BJ (cell line): ENCODE measurements at regions not wholly inside any gene's neighbourhood (a gene's known extent, or its start where the extent isn't known, plus 50 kb on each side); places are given as distances from the start of the nearest gene placed in this dataset.

Experiments used
- CTCF ChIA-PET: fragments of 350-600 bp; formaldehyde crosslinking; extraction: SDS; loops from one replicate; lab custom pipeline; 2021; ENCODE audit warnings: antibody characterized with exemption, inconsistent platforms; lab: Yijun Ruan, JAX
- POLR2A ChIA-PET: fragments of 300-600 bp; sonication (Branson Sonifier 250); formaldehyde crosslinking; extraction: SDS; loops from one replicate; lab custom pipeline; 2021; ENCODE audit warnings: antibody characterized with exemption; lab: Charles Lee
- DNase-seq: peaks from one replicate; pipeline ENCODE4 v3.0.0-alpha.2; 2011; ENCODE audit warnings: low read depth
- H3K27me3 ChIP-seq: 2 replicates; pipeline ENCODE4 v1.6.0; 2011; ENCODE audit warnings: low read length; ENCODE audit not compliant: control insufficient read depth, insufficient read depth
- H3K36me3 ChIP-seq: 2 replicates; pipeline ENCODE4 v1.5.1; 2011; ENCODE audit warnings: low read length; ENCODE audit not compliant: control insufficient read depth, insufficient read depth
- H3K4me3 ChIP-seq: 2 replicates; pipeline ENCODE4 v1.5.1; 2011; ENCODE audit warnings: low read depth, mild to moderate bottlenecking, control low read depth, low read length
- CTCF ChIP-seq: IDR thresholded peaks from 2 replicates; pipeline ENCODE4 v1.5.1; 2011; ENCODE audit warnings: low read depth, mild to moderate bottlenecking, control low read depth, inconsistent platforms, low read length, moderate library complexity; ENCODE audit not compliant: insufficient read depth

- Histone ChIP-seq H3K27me3 (no peaks in the 10 kb centered on the region), H3K4me3 (no peak overlapping the region), H3K36me3 (no peaks in the 10 kb centered on the region)
- ChIA-PET POLR2A (no interaction called here), CTCF (no interaction called here)
- TF ChIP-seq CTCF, result no peak
- no peak for DNase-seq
Observed at GRCh38 chr9:77084094-77084493, 64.6 kb downstream of the FOXB2 start.

DNA sequence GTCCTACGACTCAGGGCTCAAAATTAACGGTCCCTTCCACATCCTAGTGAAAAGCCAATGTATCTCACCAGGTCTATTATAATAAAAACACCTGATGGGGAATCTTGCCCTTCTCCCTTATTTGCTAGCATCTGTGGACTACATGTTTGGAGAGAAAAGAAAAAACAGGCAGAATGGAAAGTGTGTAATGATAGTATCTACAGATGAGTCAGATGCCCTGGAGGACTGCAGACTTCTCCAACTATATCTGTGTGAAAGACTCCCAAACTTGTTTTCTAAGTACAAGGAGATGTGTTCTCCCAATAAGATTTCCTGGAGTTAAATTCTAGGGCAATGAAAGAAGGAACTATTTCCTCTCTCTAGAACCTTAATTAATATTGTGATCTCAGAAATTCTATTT lies 66.0 kb downstream of the FOXB2 start:
- ChIA-PET CTCF (no interaction called here), POLR2A (no interaction called here)
- DNase-seq, result no peak
- TF ChIP-seq CTCF, result no peak
- Histone ChIP-seq H3K27me3 (0 out of 2 replicates have a peak, but pooled peaks cover 1% of the 10 kb centered on the region), H3K4me3 (no peak overlapping the region), H3K36me3 (no peaks in the 10 kb centered on the region)

- H3K36me3 ChIP-seq, result no peaks in the 10 kb centered on the region
- no peak overlapping the region for H3K4me3 ChIP-seq
- no peak for TF ChIP-seq CTCF
- DNase-seq, result no peak
- CTCF ChIA-PET, result no interaction called here
- POLR2A ChIA-PET, result no interaction called here
- H3K27me3 ChIP-seq, result 0 out of 2 replicates have a peak, but pooled peaks cover 1% of the 10 kb centered on the region
Observed at GRCh38 chr9:77087506-77087905, 68.1 kb downstream of the FOXB2 start.

DNA sequence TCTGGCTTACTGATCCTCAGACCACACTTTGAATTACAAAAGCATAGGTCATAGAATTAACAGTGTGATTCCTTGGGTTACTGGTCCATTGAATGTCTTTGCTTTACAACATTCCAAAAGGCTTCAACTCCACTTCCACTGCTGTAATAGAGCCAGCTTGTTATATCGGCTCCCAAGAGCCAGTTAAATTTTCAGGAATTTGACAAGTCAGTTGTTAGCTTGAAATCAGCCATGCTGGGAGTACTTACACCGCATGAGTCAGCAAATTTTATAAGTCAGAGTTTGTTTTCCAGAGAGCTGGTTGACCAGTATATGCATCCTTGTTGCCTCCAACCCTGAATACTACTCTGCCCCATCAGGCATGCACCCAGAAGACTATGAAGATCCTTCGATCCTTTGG lies 73.1 kb downstream of the FOXB2 start:
- H3K4me3 ChIP-seq, result no peak overlapping the region
- H3K36me3 ChIP-seq, result no peaks in the 10 kb centered on the region
- 0 out of 2 replicates have a peak, but pooled peaks cover 1% of the 10 kb centered on the region for H3K27me3 ChIP-seq
- ChIA-PET POLR2A (no interaction called here), CTCF (no interaction called here)
- no peak for TF ChIP-seq CTCF
- DNase-seq, result no peak

- no peaks in the 10 kb centered on the region for H3K36me3 ChIP-seq
- no peak overlapping the region for H3K4me3 ChIP-seq
- no peak for TF ChIP-seq CTCF
- H3K27me3 ChIP-seq, result 0 out of 2 replicates have a peak, but pooled peaks cover 1% of the 10 kb centered on the region
- no peak for DNase-seq
- ChIA-PET CTCF (no interaction called here), POLR2A (no interaction called here)
Observed at GRCh38 chr9:77094150-77094549, 74.7 kb downstream of the FOXB2 start.
